ENCODE measurements at regions not wholly inside any gene's neighbourhood (a gene's known extent, or its start where the extent isn't known, plus 50 kb on each side); places are given as distances from the start of the nearest gene placed in this dataset.

GRCh38 chr14:73780391-73780790, 66.2 kb upstream of the PNMA1 start:
- no peak for TF ChIP-seq CTCF (IDR thresholded peaks at IDR 0.05; ENCODE audit: insufficient read depth, low read length, severe bottlenecking)
- FAIRE-seq (no peak), DNase-seq (ENCODE audit: low read depth) (no peak)
- no peaks in the 10 kb centered on the region for H3K27me3 ChIP-seq (ENCODE audit: control insufficient read depth, insufficient read depth, low read length)
- H3K4me3 ChIP-seq (ENCODE audit: low read depth, low read length) = no peak overlapping the region
- H3K36me3 ChIP-seq (ENCODE audit: control insufficient read depth, insufficient read depth, low read length) = peaks cover 2% of the 10 kb centered on the region

GRCh38 chr14:73778736-73779135, 64.6 kb upstream of the PNMA1 start:
- no peaks in the 10 kb centered on the region for H3K27me3 ChIP-seq (ENCODE audit: control insufficient read depth, insufficient read depth, low read length)
- DNase-seq (ENCODE audit: low read depth) (no peak), FAIRE-seq (no peak)
- no peak for TF ChIP-seq CTCF (IDR thresholded peaks at IDR 0.05; ENCODE audit: insufficient read depth, low read length, severe bottlenecking)
- H3K36me3 ChIP-seq (ENCODE audit: control insufficient read depth, insufficient read depth, low read length) = peaks cover 2% of the 10 kb centered on the region
- no peak overlapping the region for H3K4me3 ChIP-seq (ENCODE audit: low read depth, low read length)

GRCh38 chr14:73777420-73777819, 63.2 kb upstream of the PNMA1 start:
- peak; percentile 59 for TF ChIP-seq CTCF (IDR thresholded peaks at IDR 0.05; ENCODE audit: insufficient read depth, low read length, severe bottlenecking)
- FAIRE-seq (peak; percentile 36), DNase-seq (ENCODE audit: low read depth) (no peak)
- H3K36me3 ChIP-seq (ENCODE audit: control insufficient read depth, insufficient read depth, low read length) = no peaks in the 10 kb centered on the region
- H3K27me3 ChIP-seq (ENCODE audit: control insufficient read depth, insufficient read depth, low read length) = no peaks in the 10 kb centered on the region
- H3K4me3 ChIP-seq (ENCODE audit: low read depth, low read length) = no peak overlapping the region

- DNase-seq (ENCODE audit: low read depth) (no peak), FAIRE-seq (no peak)
- H3K27me3 ChIP-seq (ENCODE audit: control insufficient read depth, insufficient read depth, low read length) = no peaks in the 10 kb centered on the region
- no peak overlapping the region for H3K4me3 ChIP-seq (ENCODE audit: low read depth, low read length)
- no peak for TF ChIP-seq CTCF (IDR thresholded peaks at IDR 0.05; ENCODE audit: insufficient read depth, low read length, severe bottlenecking)
- no peaks in the 10 kb centered on the region for H3K36me3 ChIP-seq (ENCODE audit: control insufficient read depth, insufficient read depth, low read length)
These were observed 62.0 kb upstream of the PNMA1 start for GRCh38 chr14:73776194-73776537.

- FAIRE-seq (no peak), DNase-seq (ENCODE audit: low read depth) (no peak)
- no peaks in the 10 kb centered on the region for H3K36me3 ChIP-seq (ENCODE audit: control insufficient read depth, insufficient read depth, low read length)
- H3K27me3 ChIP-seq (ENCODE audit: control insufficient read depth, insufficient read depth, low read length) = no peaks in the 10 kb centered on the region
- no peak overlapping the region for H3K4me3 ChIP-seq (ENCODE audit: low read depth, low read length)
- TF ChIP-seq CTCF (IDR thresholded peaks at IDR 0.05; ENCODE audit: insufficient read depth, low read length, severe bottlenecking) = no peak
These were observed 61.4 kb upstream of the PNMA1 start for GRCh38 chr14:73775339-73776193.

GRCh38 chr14:73774671-73775070, 60.5 kb upstream of the PNMA1 start:
- H3K36me3 ChIP-seq (ENCODE audit: control insufficient read depth, insufficient read depth, low read length) = no peaks in the 10 kb centered on the region
- DNase-seq (ENCODE audit: low read depth) (no peak), FAIRE-seq (no peak)
- no peak overlapping the region for H3K4me3 ChIP-seq (ENCODE audit: low read depth, low read length)
- H3K27me3 ChIP-seq (ENCODE audit: control insufficient read depth, insufficient read depth, low read length) = no peaks in the 10 kb centered on the region
- TF ChIP-seq CTCF (IDR thresholded peaks at IDR 0.05; ENCODE audit: insufficient read depth, low read length, severe bottlenecking) = no peak
